Lung (tissue), 11 donors: ENCODE measurements at regions not wholly inside any gene's neighbourhood (a gene's known extent, or its start where the extent isn't known, plus 50 kb on each side); places are given as distances from the start of the nearest gene placed in this dataset.

Source experiments
- ATAC-seq: fragments of 200-7000 bp; cut with Tn5 transposase; one replicate; pipeline ENCODE4 v1.9.1; 2020; ENCODE audit warnings: moderate number of reproducible peaks; ENCODE audit not compliant: insufficient read depth, low FRiP score
- DNase-seq, 3 donors: peaks; one replicate each; pipeline ENCODE4 v3.0.0-alpha.2; 2013 to 2017
- H3K27ac ChIP-seq, 2 donors: one replicate each; pipeline ENCODE4 v1.5.1; 2013; ENCODE audit warnings: mild to moderate bottlenecking in 2 of 2, moderate library complexity in 2 of 2, control low read depth in 1 of 2, inconsistent platforms in 1 of 2, low read depth in 1 of 2, low read length in 1 of 2
- H3K27me3 ChIP-seq, 3 donors: one replicate each; pipeline ENCODE4 v1.5.1; 2013; ENCODE audit warnings: low read length in 2 of 3; ENCODE audit not compliant: control insufficient read depth in 3 of 3, insufficient read depth in 3 of 3
- H3K36me3 ChIP-seq, 4 donors: one replicate each; pipeline ENCODE4 v1.5.1; 2013; ENCODE audit warnings: low read length in 4 of 4, mild to moderate bottlenecking in 1 of 4, moderate library complexity in 1 of 4; ENCODE audit not compliant: control insufficient read depth in 4 of 4, insufficient read depth in 4 of 4
- H3K4me1 ChIP-seq, 5 donors: one replicate each; pipeline ENCODE4 v1.5.1; 2013; ENCODE audit warnings: low read length in 5 of 5, mild to moderate bottlenecking in 2 of 5, moderate library complexity in 1 of 5; ENCODE audit not compliant: control insufficient read depth in 5 of 5, insufficient read depth in 5 of 5
- H3K4me3 ChIP-seq: one replicate; pipeline ENCODE4 v1.5.1; 2013; ENCODE audit warnings: mild to moderate bottlenecking, control low read depth, moderate library complexity
- H3K9ac ChIP-seq, 2 donors: one replicate each; pipeline ENCODE4 v1.5.1; 2013; ENCODE audit warnings: low read length in 2 of 2, control low read depth in 1 of 2; ENCODE audit not compliant: insufficient read depth in 1 of 2
- H3K9me3 ChIP-seq, 4 donors: one replicate each; pipeline ENCODE4 v1.5.1; 2013; ENCODE audit warnings: low read length in 3 of 4, mild to moderate bottlenecking in 1 of 4, moderate library complexity in 1 of 4; ENCODE audit not compliant: control insufficient read depth in 4 of 4, insufficient read depth in 3 of 4
- WGBS, 2 donors: extraction: QIAGEN DNeasy Blood & Tissue Kit; methylation state at CpG; one replicate each; pipeline ENCODE4 v1.1.7; 2013; 5-methylcytosine and 5-hydroxymethylcytosine counted together
- TF ChIP-seq, protein P1 (sequence below): IDR thresholded peaks from 2 replicates; pipeline ENCODE4 v1.5.1; 2012; ENCODE audit warnings: mild to moderate bottlenecking; ENCODE audit errors: control extremely low read depth, extremely low read depth
- donor health status: control.
- donor health status: control.
- donor health status: Bipolar disorder and iron deficiency.
- donor health status: healthy.
- donor health status: DM: yes; HTN: yes; CAD: no.

DNA sequence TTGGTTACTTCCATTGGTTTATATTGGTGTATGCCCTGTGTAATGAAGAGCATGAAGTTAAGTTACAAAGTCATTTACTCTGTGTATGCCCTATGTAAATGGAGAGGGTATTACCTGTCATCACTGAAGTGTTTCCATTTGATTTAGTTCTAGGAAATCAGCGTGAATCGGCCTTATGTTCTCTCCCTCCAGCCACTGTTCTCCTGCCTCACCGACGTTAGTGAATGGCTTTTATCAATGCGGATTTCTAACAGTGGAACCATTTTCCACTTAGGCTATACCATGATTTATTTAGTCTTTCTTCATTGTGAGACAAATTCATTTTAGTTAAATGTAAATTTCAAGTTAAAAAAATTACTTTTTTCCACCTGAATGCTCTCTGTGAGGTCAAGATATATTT lies 327.0 kb upstream of the ADCY2 start:
- Histone ChIP-seq H3K9ac (no peak overlapping the region), H3K4me3 (no peak overlapping the region), H3K9me3 (no peaks in the 10 kb centered on the region), H3K36me3 (no peaks in the 10 kb centered on the region), H3K27ac (no peak overlapping the region), H3K27me3 (no peaks in the 10 kb centered on the region), H3K4me1 (no peaks in the 10 kb centered on the region)
- TF ChIP-seq, protein P1, sequence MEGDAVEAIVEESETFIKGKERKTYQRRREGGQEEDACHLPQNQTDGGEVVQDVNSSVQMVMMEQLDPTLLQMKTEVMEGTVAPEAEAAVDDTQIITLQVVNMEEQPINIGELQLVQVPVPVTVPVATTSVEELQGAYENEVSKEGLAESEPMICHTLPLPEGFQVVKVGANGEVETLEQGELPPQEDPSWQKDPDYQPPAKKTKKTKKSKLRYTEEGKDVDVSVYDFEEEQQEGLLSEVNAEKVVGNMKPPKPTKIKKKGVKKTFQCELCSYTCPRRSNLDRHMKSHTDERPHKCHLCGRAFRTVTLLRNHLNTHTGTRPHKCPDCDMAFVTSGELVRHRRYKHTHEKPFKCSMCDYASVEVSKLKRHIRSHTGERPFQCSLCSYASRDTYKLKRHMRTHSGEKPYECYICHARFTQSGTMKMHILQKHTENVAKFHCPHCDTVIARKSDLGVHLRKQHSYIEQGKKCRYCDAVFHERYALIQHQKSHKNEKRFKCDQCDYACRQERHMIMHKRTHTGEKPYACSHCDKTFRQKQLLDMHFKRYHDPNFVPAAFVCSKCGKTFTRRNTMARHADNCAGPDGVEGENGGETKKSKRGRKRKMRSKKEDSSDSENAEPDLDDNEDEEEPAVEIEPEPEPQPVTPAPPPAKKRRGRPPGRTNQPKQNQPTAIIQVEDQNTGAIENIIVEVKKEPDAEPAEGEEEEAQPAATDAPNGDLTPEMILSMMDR: no peak
- DNase-seq (no peak), ATAC-seq (no peak)
- 85 to 90% methylated on average over 5 of the region's 5 CpGs for WGBS, 2 donors

DNA sequence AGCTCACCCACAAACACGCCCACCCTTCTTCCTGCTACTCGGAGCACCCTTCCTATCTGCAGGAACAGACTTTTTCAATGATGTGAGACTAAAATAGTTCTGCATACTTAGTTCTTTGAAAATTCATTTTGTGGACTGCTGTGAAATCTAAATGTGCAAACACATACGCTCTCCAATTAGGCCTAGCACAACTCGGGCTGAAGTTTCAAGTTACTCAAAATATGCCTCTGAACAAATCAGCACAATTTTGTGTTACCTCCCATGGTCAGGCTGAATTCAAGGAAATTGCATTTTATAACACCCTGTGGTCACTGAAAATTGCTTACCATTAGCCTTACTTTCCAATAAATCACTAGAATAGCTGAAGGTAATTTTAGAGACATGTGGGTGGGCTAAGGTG lies 323.8 kb upstream of the ADCY2 start:
- DNase-seq (no peak), ATAC-seq (no peak)
- Histone ChIP-seq H3K9ac (no peak overlapping the region), H3K9me3 (no peaks in the 10 kb centered on the region), H3K4me1 (no peaks in the 10 kb centered on the region), H3K36me3 (no peaks in the 10 kb centered on the region), H3K27ac (no peak overlapping the region), H3K4me3 (no peak overlapping the region), H3K27me3 (no peaks in the 10 kb centered on the region)
- TF ChIP-seq, protein P1: no peak
- 49 to 63% methylated on average over 4 of the region's 4 CpGs for WGBS, 2 donors

- no peak for ATAC-seq
- no peaks in the 10 kb centered on the region for H3K4me1 ChIP-seq
- WGBS, 2 donors: 91 to 92% methylated on average over 6 of the region's 6 CpGs
- H3K9ac ChIP-seq: no peak overlapping the region
- TF ChIP-seq, protein P1: no peak
- no peaks in the 10 kb centered on the region for H3K36me3 ChIP-seq
- H3K27me3 ChIP-seq: peaks cover 0 to 4% (median 0%) of the 10 kb centered on the region in 3 donors
- no peak overlapping the region for H3K27ac ChIP-seq
- no peaks in the 10 kb centered on the region for H3K9me3 ChIP-seq
- DNase-seq: no peak
- H3K4me3 ChIP-seq: no peak overlapping the region
Observed at GRCh38 chr5:7073666-7074065, 322.3 kb upstream of the ADCY2 start.

DNA sequence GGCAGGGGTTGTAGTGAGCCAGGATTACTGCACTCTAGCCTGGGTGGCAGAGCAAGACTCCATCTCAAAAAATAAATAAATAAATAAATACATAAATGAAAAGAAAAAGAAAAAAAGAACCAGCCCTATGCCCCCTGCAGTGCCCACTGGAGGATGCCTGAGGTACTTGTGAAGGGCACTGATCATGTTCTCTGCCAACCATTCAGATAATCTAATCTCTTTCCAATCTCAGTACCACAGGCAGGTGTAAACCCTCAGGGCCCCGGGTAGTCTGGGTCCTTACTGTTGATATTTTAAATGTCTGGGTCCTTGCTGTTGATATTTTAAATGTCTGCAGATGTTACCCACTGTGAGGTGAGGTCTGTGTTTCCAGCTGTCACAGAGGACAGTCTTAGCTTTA lies 321.8 kb upstream of the ADCY2 start:
- Histone ChIP-seq H3K4me3 (no peak overlapping the region), H3K9ac (no peak overlapping the region), H3K36me3 (no peaks in the 10 kb centered on the region), H3K27me3 (peaks cover 0 to 4% (median 0%) of the 10 kb centered on the region in 3 donors), H3K27ac (no peak overlapping the region), H3K9me3 (no peaks in the 10 kb centered on the region), H3K4me1 (no peaks in the 10 kb centered on the region)
- WGBS, 2 donors: 56 to 81% methylated on average over 1 of the region's 1 CpG
- TF ChIP-seq, protein P1: no peak
- no peak for ATAC-seq
- no peak for DNase-seq
